KMS-11 (cell line): ENCODE measurements at regions not wholly inside any gene's neighbourhood (a gene's known extent, or its start where the extent isn't known, plus 50 kb on each side); places are given as distances from the start of the nearest gene placed in this dataset.

Source experiments
- H2AFZ ChIP-seq: fragments of 200-600 bp; sonication (generic); 2 replicates; pipeline ENCODE4 v1.6.1; 2016; ENCODE audit warnings: antibody characterized with exemption, mixed run types, low read depth
- H3K27ac ChIP-seq: fragments of 200-600 bp; sonication (generic); 2 replicates; pipeline ENCODE4 v1.6.1; 2016; ENCODE audit warnings: mild to moderate bottlenecking, mixed run types
- H3K27me3 ChIP-seq: fragments of 200-600 bp; sonication (generic); 2 replicates; pipeline ENCODE4 v1.6.1; 2017; ENCODE audit warnings: mild to moderate bottlenecking, low read depth, mixed run types, moderate library complexity; ENCODE audit not compliant: insufficient read depth
- H3K36me3 ChIP-seq: fragments of 200-600 bp; sonication (generic); 2 replicates; pipeline ENCODE4 v1.6.1; 2017; ENCODE audit warnings: mild to moderate bottlenecking, mixed run types; ENCODE audit not compliant: insufficient read depth
- H3K4me1 ChIP-seq: fragments of 200-600 bp; sonication (generic); 2 replicates; pipeline ENCODE4 v1.6.1; 2016; ENCODE audit warnings: mild to moderate bottlenecking, low read depth, mixed run types; ENCODE audit not compliant: poor library complexity, severe bottlenecking
- H3K4me2 ChIP-seq: fragments of 200-600 bp; sonication (generic); 2 replicates; pipeline ENCODE4 v1.7.0; 2016; ENCODE audit warnings: mild to moderate bottlenecking, mixed run types
- H3K4me3 ChIP-seq: fragments of 200-600 bp; sonication (generic); IDR thresholded peaks from 2 replicates; pipeline ENCODE4 v1.6.1; 2017; ENCODE audit warnings: low read depth, low read length, mixed read lengths; ENCODE audit not compliant: insufficient read depth
- H3K79me2 ChIP-seq: fragments of 200-600 bp; sonication (generic); 2 replicates; pipeline ENCODE4 v1.6.1; 2016; ENCODE audit warnings: low read depth, mixed run types; ENCODE audit not compliant: insufficient read depth
- H3K9ac ChIP-seq: fragments of 200-600 bp; sonication (generic); 2 replicates; pipeline ENCODE4 v1.6.1; 2016; ENCODE audit warnings: mild to moderate bottlenecking, mixed run types
- H4K20me1 ChIP-seq: fragments of 200-600 bp; sonication (generic); 2 replicates; pipeline ENCODE4 v1.6.1; 2016; ENCODE audit warnings: mild to moderate bottlenecking, mixed run types; ENCODE audit not compliant: insufficient read depth
- TF ChIP-seq, protein P1 (sequence below): fragments of 200-600 bp; sonication (generic); conservative IDR thresholded peaks from 2 replicates; pipeline ENCODE4 v1.6.1; 2017; ENCODE audit warnings: low read depth, mild to moderate bottlenecking, antibody characterized with exemption, low read length, moderate library complexity, mixed read lengths

DNA sequence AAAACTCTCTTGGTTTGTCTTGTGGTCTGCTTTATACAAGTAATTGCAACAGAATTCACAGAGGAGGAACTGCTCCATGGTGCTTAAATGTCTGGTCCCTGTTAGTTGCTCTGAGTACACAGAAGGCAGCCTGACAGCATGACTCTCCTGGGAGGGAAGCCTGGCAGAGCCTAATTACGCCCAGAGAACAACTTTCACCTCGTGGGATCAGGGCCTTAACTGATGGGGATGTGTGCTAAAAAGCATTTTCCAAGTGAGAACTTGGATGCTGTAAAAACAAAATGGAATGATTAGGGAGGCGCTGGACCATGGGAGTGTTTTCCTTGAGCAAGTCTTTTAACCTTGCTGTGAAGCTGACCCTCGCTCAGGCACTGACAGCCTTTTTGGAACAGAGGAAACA, 154.0 kb upstream of the TENM4 start:
- H3K27ac ChIP-seq, result no peak overlapping the region
- H3K4me1 ChIP-seq, result no peaks in the 10 kb centered on the region
- H3K9ac ChIP-seq, result no peak overlapping the region
- H3K4me3 ChIP-seq, result no peak overlapping the region
- no peaks in the 10 kb centered on the region for H3K27me3 ChIP-seq
- no peak overlapping the region for H2AFZ ChIP-seq
- H3K79me2 ChIP-seq, result no peaks in the 10 kb centered on the region
- H3K36me3 ChIP-seq, result no peaks in the 10 kb centered on the region
- TF ChIP-seq, protein P1, sequence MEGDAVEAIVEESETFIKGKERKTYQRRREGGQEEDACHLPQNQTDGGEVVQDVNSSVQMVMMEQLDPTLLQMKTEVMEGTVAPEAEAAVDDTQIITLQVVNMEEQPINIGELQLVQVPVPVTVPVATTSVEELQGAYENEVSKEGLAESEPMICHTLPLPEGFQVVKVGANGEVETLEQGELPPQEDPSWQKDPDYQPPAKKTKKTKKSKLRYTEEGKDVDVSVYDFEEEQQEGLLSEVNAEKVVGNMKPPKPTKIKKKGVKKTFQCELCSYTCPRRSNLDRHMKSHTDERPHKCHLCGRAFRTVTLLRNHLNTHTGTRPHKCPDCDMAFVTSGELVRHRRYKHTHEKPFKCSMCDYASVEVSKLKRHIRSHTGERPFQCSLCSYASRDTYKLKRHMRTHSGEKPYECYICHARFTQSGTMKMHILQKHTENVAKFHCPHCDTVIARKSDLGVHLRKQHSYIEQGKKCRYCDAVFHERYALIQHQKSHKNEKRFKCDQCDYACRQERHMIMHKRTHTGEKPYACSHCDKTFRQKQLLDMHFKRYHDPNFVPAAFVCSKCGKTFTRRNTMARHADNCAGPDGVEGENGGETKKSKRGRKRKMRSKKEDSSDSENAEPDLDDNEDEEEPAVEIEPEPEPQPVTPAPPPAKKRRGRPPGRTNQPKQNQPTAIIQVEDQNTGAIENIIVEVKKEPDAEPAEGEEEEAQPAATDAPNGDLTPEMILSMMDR, result no peak
- no peak overlapping the region for H3K4me2 ChIP-seq
- H4K20me1 ChIP-seq, result no peaks in the 10 kb centered on the region

DNA sequence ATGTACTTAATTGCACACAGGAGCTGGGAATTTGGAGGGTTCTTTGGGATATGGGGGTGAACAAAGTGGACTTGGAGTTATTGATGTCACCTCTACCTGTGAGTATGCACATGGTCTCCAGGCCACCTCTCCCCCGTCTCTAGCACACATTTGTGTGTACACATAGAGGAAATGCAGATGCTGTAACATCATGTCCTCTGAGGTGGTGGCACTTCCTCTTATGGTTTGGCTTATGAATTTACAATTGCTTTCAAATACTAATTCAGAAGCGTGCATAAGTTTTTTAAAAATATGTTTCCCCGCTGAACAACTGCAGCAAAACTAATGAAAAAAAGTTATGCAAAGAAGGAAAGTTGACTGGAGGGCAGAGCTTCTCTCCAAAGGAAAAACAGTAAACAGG, 152.0 kb upstream of the TENM4 start:
- TF ChIP-seq, protein P1, result no peak
- Histone ChIP-seq H3K4me3 (no peak overlapping the region), H3K9ac (no peak overlapping the region), H2AFZ (no peak overlapping the region), H3K4me2 (no peak overlapping the region), H3K36me3 (no peaks in the 10 kb centered on the region), H3K4me1 (no peaks in the 10 kb centered on the region), H4K20me1 (no peaks in the 10 kb centered on the region), H3K27me3 (no peaks in the 10 kb centered on the region), H3K27ac (no peak overlapping the region), H3K79me2 (no peaks in the 10 kb centered on the region)

- H3K36me3 ChIP-seq, result no peaks in the 10 kb centered on the region
- no peak overlapping the region for H3K27ac ChIP-seq
- no peak overlapping the region for H3K4me3 ChIP-seq
- no peaks in the 10 kb centered on the region for H3K79me2 ChIP-seq
- TF ChIP-seq, protein P1, result no peak
- no peaks in the 10 kb centered on the region for H3K27me3 ChIP-seq
- H2AFZ ChIP-seq, result no peak overlapping the region
- H3K4me2 ChIP-seq, result no peak overlapping the region
- no peaks in the 10 kb centered on the region for H3K4me1 ChIP-seq
- H3K9ac ChIP-seq, result no peak overlapping the region
- H4K20me1 ChIP-seq, result no peaks in the 10 kb centered on the region
Measured at GRCh38 chr11:79592406-79592805, 151.6 kb upstream of the TENM4 start.

DNA sequence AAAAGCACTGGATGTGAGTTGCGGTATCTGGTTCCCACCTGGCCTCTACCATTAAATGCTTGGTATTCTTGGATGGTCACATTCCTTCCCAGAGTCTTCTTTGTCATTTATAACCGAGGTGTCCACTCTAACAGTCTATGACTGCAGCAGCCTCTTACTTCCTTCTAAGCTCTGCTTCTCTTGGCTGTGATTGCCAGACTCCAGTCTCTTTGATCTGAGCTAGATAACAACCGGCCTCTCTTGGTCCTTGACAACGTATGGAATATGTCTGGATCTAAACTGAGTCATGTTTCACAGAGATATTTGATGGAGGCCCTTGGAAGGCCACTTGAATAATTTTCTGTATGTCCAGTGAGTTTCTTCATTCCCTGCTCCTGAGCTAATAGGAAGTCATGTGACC, 141.6 kb upstream of the TENM4 start:
- Histone ChIP-seq H3K27ac (no peak overlapping the region), H4K20me1 (no peaks in the 10 kb centered on the region), H2AFZ (no peak overlapping the region), H3K9ac (no peak overlapping the region), H3K27me3 (no peaks in the 10 kb centered on the region), H3K36me3 (no peaks in the 10 kb centered on the region), H3K4me3 (no peak overlapping the region), H3K4me1 (no peaks in the 10 kb centered on the region), H3K4me2 (no peak overlapping the region), H3K79me2 (no peaks in the 10 kb centered on the region)
- TF ChIP-seq, protein P1, result no peak

GRCh38 chr11:79579063-79579462, 138.2 kb upstream of the TENM4 start:
- Histone ChIP-seq H3K4me3 (no peak overlapping the region), H3K9ac (no peak overlapping the region), H3K4me2 (no peak overlapping the region), H3K36me3 (no peaks in the 10 kb centered on the region), H3K27me3 (no peaks in the 10 kb centered on the region), H3K79me2 (no peaks in the 10 kb centered on the region), H3K27ac (no peak overlapping the region), H3K4me1 (no peaks in the 10 kb centered on the region), H2AFZ (no peak overlapping the region), H4K20me1 (no peaks in the 10 kb centered on the region)
- TF ChIP-seq, protein P1, result no peak
